Mesothelial cell of epicardium (in vitro differentiated cells): ENCODE measurements at regions not wholly inside any gene's neighbourhood (a gene's known extent, or its start where the extent isn't known, plus 50 kb on each side); places are given as distances from the start of the nearest gene placed in this dataset.

Source experiments
- DNase-seq, 2 experiments: peaks; one replicate each; pipeline ENCODE4 v3.0.0; 2021; ENCODE audit warnings: low spot score in 2 of 2; ENCODE audit not compliant: unreplicated experiment in 2 of 2
- H3K27ac Mint-ChIP-seq: 2 replicates; pipeline ENCODE4 v1.8.0; 2021; ENCODE audit warnings: mixed read lengths
- H3K27me3 Mint-ChIP-seq: 2 replicates; pipeline ENCODE4 v1.8.0; 2021; ENCODE audit warnings: low read depth, mixed read lengths
- H3K36me3 Mint-ChIP-seq: 2 replicates; pipeline ENCODE4 v1.8.0; 2021; ENCODE audit warnings: mixed read lengths
- H3K4me1 Mint-ChIP-seq: 2 replicates; pipeline ENCODE4 v1.8.0; 2021; ENCODE audit warnings: mixed read lengths
- H3K4me3 Mint-ChIP-seq: 2 replicates; pipeline ENCODE4 v1.8.0; 2021; ENCODE audit warnings: mild to moderate bottlenecking, moderate library complexity, mixed read lengths
- H3K9me3 Mint-ChIP-seq: 2 replicates; pipeline ENCODE4 v1.8.0; 2021; ENCODE audit warnings: mixed read lengths
- CTCF ChIP-seq: fragments of 200-600 bp; sonication (generic); IDR thresholded peaks from one replicate; pipeline ENCODE4 v1.5.0; 2021; ENCODE audit warnings: antibody characterized with exemption; ENCODE audit not compliant: unreplicated experiment

GRCh38 chr20:57921676-57922075 is 211.9 kb upstream of the PMEPA1 start:
- Mint-ChIP-seq H3K36me3 (peaks cover 4% of the 10 kb centered on the region), H3K4me1 (no peaks in the 10 kb centered on the region), H3K9me3 (peaks cover 16% of the 10 kb centered on the region), H3K27me3 (peaks cover 6% of the 10 kb centered on the region), H3K27ac (no peak overlapping the region), H3K4me3 (no peak overlapping the region)
- DNase-seq, result no peak
- no peak for TF ChIP-seq CTCF

- no peak overlapping the region for H3K4me3 Mint-ChIP-seq
Observed at GRCh38 chr20:57920971-57921370, 211.2 kb upstream of the PMEPA1 start.

GRCh38 chr20:57919049-57919448 is 209.2 kb upstream of the PMEPA1 start:
- Mint-ChIP-seq H3K27ac (no peak overlapping the region), H3K36me3 (no peaks in the 10 kb centered on the region), H3K9me3 (no peaks in the 10 kb centered on the region), H3K27me3 (peaks cover 8% of the 10 kb centered on the region), H3K4me3 (no peak overlapping the region), H3K4me1 (no peaks in the 10 kb centered on the region)
- DNase-seq, result no peak
- TF ChIP-seq CTCF, result no peak

More at GRCh38 chr20:57920971-57921370, 211.2 kb upstream of the PMEPA1 start:
- no peaks in the 10 kb centered on the region for H3K4me1 Mint-ChIP-seq
- DNase-seq, result no peak
- H3K36me3 Mint-ChIP-seq, result no peaks in the 10 kb centered on the region
- TF ChIP-seq CTCF, result no peak
- H3K9me3 Mint-ChIP-seq, result peaks cover 9% of the 10 kb centered on the region
- H3K27me3 Mint-ChIP-seq, result peaks cover 6% of the 10 kb centered on the region
- no peak overlapping the region for H3K27ac Mint-ChIP-seq

DNA sequence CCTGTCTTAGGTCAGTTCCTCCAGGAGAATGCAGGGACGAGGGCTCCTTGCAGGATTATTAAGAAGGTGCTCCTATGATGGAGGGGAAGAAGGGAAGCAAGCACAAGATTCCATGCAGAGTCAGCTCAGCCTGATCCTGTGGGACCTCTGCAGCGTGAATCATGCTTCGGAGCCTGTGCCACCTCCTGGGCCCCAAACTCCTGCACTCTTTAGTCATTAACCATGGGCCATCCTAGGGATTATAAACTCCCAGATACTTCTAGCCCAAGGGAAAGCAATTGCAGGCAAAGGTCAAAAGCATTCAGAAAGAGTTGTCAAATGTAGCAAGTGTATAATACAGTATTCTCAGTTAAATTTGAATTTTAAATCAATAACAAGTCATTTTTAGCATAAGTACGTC is 208.7 kb upstream of the PMEPA1 start:
- Mint-ChIP-seq H3K4me3 (no peak overlapping the region), H3K9me3 (no peaks in the 10 kb centered on the region), H3K27me3 (peaks cover 8% of the 10 kb centered on the region), H3K27ac (no peak overlapping the region), H3K4me1 (no peaks in the 10 kb centered on the region), H3K36me3 (no peaks in the 10 kb centered on the region)
- TF ChIP-seq CTCF, result no peak
- DNase-seq, result no peak

GRCh38 chr20:57914205-57914604 is 204.4 kb upstream of the PMEPA1 start:
- no peak for DNase-seq
- Mint-ChIP-seq H3K27me3 (peaks cover 15% of the 10 kb centered on the region), H3K4me1 (peaks cover 2% of the 10 kb centered on the region), H3K4me3 (no peak overlapping the region), H3K9me3 (no peaks in the 10 kb centered on the region), H3K36me3 (no peaks in the 10 kb centered on the region), H3K27ac (no peak overlapping the region)
- no peak for TF ChIP-seq CTCF
